Fibroblast of lung (primary cell): ENCODE measurements at regions not wholly inside any gene's neighbourhood (a gene's known extent, or its start where the extent isn't known, plus 50 kb on each side); places are given as distances from the start of the nearest gene placed in this dataset.

Experiments
- EZH2 ChIP-seq: IDR thresholded peaks from 2 replicates; pipeline ENCODE4 v1.5.1; 2012; ENCODE audit warnings: low read length, control low read depth, mild to moderate bottlenecking; ENCODE audit errors: missing control alignments
- TF ChIP-seq, protein P1 (sequence below), 2 donors: IDR thresholded peaks in 1 of 2; conservative IDR thresholded peaks in 1 of 2; 1 replicate in 1 of 2; 2 replicates in 1 of 2; pipeline ENCODE4 v1.5.1; 2011 to 2012; ENCODE audit warnings: low read length in 2 of 2, control low read depth in 1 of 2, inconsistent platforms in 1 of 2, low read depth in 1 of 2, mild to moderate bottlenecking in 1 of 2

DNA sequence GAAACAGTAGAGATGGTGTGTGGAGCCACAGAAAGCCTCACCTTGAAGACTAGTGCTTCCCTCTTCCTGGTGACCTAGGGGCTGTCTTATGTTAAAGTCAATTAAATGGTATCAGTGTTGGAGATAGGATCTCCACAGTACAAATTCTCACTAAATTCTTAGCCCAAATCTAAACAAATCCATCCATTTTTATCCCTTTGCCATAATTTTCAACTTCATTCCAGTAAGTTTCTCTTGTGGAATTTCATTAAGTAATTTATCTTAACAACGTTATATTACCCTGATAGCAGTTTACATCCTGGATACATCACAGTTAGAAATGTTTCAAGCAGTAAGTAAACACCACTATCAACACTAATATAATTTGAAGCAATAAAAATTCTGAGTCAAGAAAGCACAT is 989.4 kb upstream of the NXPH2 start:
- TF ChIP-seq, protein P1, sequence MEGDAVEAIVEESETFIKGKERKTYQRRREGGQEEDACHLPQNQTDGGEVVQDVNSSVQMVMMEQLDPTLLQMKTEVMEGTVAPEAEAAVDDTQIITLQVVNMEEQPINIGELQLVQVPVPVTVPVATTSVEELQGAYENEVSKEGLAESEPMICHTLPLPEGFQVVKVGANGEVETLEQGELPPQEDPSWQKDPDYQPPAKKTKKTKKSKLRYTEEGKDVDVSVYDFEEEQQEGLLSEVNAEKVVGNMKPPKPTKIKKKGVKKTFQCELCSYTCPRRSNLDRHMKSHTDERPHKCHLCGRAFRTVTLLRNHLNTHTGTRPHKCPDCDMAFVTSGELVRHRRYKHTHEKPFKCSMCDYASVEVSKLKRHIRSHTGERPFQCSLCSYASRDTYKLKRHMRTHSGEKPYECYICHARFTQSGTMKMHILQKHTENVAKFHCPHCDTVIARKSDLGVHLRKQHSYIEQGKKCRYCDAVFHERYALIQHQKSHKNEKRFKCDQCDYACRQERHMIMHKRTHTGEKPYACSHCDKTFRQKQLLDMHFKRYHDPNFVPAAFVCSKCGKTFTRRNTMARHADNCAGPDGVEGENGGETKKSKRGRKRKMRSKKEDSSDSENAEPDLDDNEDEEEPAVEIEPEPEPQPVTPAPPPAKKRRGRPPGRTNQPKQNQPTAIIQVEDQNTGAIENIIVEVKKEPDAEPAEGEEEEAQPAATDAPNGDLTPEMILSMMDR (conservative IDR thresholded peaks at IDR 0.05 in 1 of 2, IDR thresholded peaks at IDR 0.05 in 1 of 2; ENCODE audit: low read depth in 1 of 2, low read length in 2 of 2) = no peak
- no peak for TF ChIP-seq EZH2
